ENCODE measurements at regions not wholly inside any gene's neighbourhood (a gene's known extent, or its start where the extent isn't known, plus 50 kb on each side); places are given as distances from the start of the nearest gene placed in this dataset.

DNA sequence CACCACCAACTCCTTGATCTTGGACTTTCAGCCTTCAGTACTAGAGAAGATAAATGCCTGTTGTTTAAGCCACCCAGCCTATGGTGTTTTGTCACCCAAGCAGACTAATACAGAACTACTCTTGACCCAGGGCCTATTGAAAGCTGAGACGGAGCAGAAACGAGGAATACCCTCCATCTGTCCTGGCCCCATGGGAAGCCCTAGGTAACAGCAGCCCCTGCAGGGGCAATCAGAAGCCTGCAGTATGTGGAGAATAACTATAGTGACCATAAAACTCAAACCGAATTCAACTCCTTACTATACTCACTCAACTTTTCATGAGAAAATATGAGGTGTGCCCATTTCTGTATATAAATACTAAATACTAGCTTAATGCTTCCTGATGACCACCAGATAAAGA is 307.4 kb downstream of the NUAK1 start:
- no peak for DNase-seq (ENCODE audit: low read depth in 3 of 3, low spot score in 2 of 3)

DNA sequence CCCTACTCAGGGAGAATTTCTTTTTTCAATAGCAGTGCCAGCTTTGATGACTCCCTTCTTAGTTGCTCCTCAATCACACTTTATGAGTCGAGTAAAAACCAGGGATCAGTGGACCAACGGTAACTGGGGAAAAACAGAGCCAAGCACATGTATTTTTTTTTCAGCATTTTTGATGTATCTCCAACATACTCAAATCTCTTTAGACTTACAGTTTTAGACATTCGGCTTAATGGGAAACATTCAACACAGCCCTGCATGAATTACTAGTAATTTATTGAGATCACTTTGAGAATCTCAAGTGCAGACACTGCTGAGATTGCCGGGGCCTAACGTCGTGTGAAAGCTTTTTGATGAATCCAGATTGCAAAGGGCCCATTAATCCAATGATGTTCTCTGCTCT is 306.7 kb downstream of the NUAK1 start:
- DNase-seq (ENCODE audit: low read depth in 3 of 3, low spot score in 2 of 3): no peak

DNA sequence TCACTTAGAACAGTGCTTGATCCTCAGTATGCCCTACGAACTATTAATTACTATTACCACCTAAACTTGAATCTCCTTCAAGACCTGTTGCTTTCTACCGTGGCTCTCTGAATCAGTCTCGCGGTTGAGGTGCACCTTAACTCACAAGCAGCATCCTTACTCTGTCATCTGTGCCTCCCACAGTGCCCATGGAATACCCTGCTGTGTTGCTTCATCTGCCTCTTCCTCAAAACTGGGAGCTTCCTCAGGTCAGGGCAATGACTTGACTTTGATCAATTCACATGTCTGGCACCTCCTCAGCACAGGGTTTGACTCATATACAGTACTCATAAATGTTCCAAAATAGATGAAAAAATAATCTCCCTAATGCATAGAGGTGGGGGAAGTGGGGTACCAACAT is 305.9 kb downstream of the NUAK1 start:
- no peak for DNase-seq (ENCODE audit: low read depth in 3 of 3, low spot score in 2 of 3)

DNA sequence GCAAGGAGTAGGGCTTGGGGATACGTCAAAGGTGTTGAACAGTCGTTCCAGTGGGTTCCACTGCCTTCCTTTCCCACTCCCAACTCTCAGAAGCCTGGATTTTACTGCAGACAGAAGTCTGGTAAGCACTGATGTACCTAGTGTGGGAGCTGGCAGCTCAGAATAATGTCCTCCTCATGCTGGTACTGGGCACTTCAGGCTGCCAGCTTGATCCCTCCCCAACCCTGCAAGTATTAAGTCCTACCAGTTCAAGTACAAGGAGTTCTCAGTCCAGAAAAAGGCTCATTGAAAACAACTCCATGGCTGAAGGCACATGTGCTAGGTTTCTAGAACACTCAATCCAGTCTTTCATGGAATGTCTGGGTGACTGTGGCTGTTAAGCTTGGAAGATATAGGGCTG is 304.3 kb downstream of the NUAK1 start:
- DNase-seq (ENCODE audit: low read depth in 3 of 3, low spot score in 2 of 3): no peak

DNA sequence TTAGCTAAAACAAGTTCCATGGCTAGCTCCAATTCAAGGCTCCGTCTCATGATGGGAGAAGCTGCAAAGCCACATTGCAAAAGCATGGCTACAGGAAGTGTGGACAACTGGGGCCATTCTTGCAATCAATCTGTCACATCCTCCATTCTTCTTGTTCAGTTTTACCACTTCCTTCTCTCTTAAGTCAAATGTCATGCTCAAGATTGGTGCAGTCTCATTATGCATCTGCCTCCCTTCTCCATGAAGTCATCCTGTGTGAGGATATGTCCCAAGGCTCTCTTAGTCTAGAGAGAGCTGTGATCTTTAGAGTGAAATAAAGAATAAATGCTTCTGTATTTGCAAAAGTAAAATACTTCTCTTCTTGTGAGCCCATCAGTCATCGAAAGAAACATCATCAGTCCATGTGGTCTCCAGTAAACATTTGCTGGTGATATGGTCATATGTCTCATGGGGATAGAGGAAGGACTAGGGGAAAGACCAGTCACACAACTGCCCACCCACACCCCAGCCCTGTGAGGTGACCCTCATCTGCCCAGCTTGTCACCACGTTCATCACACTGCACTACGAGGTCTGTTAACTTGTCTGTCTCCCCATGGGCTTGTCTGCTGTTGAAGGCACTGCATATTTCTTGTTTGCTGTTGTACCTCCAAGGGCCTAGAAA is 303.0 kb downstream of the NUAK1 start:
- DNase-seq (ENCODE audit: low read depth in 3 of 3, low spot score in 2 of 3): no peak

DNA sequence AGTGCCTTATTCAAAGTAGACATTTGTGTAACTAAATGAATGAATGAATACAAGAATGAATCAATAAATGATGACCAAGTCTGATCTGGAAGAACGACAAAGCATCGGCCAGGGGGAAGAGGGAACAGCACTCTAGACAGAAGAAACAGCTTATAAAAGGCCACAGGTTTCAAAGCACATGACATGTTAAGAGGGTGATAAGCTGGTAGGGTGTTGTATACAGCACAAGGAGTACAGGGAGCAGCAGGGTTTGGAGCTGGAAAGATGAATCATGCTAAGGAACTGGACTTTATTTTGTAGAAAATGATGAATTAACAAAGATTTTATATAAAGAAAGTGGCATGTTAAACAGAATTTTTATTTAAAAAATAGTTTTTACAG is 302.5 kb downstream of the NUAK1 start:
- no peak for DNase-seq (ENCODE audit: low read depth in 3 of 3, low spot score in 2 of 3)

DNA sequence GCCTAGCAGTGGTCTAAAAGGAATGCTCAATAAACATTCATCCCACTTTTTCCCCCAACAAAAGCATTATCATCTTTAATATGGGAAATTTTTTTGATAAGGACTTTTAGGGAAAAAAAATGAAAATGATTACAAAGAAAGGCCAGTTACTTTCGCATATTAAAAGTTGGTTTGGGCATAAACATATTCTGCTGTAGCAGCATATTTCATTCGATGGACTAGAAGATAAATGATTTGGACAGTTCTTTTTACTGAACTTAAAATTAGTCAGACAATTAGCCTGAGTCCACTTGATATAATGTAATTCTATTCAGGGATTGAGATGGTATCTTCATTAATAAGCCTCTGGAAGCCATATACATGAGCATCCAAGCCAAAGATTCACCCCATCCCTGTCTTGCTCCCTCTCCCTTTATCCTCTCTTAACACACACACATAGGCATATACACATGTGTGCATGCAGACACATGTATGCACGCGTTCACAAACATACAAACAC is 299.1 kb downstream of the NUAK1 start:
- no peak for DNase-seq (ENCODE audit: low read depth in 3 of 3, low spot score in 2 of 3)

DNA sequence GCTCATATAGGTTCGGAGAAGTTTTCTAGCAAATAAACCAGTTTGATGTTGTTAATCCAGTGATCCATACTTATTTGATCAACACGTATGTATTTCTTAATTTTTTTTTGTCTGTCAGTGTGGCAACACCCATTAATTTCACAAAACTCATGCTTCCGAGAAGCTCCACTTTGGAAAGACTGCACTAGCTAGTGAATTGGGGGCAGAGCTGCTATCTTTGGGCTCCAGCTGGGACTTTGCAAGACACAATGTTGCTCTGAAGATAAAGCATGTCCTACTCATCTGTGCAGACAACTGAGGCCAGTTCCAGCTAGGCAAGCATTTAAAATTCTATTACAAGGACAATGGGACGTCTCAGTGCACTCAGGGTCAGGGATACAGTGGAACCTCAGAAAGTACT is 298.4 kb downstream of the NUAK1 start:
- DNase-seq (ENCODE audit: low read depth in 3 of 3, low spot score in 2 of 3): no peak

DNA sequence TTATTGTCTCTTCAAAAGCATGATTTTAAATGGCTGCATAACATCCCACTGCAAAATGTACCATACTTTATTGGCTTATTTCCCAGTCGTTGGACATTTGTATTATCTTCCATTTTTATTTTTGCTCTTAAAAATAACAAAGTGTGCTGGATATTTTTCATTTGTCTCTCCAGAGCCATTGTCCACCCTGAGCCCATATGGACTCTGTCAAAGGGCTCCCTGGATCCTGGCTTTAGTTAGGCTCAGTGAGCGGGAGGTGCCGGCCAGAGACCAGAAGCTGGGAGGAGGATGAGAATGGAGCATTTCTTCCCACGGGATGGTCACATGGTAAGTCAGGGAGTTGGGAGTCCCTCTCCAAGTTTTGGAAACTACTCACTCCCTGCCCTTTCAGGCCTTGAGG is 296.9 kb downstream of the NUAK1 start:
- DNase-seq (ENCODE audit: low read depth in 3 of 3, low spot score in 2 of 3): peak; percentile 31 to 39 (median 35)

DNA sequence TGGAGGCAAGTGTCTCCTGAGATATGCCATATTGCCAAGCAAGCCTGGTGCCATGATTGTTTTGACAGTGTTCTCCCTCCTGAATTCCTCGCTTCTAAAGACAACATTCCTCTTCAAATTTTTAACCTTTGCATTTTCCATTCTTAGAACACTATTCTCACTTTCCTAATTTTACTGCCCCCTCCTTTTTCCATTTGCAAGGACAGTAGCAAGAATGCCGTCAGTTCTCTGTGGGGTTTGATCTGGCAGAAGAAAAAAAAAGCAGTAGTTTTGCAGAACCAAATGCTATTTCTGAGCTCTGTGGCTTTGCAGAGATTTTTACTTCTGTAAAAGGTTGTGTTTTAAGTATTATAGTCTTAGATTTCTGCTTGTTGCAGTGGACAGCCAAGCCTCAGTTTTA is 295.2 kb downstream of the NUAK1 start:
- DNase-seq (ENCODE audit: low read depth in 3 of 3, low spot score in 2 of 3): no peak

DNA sequence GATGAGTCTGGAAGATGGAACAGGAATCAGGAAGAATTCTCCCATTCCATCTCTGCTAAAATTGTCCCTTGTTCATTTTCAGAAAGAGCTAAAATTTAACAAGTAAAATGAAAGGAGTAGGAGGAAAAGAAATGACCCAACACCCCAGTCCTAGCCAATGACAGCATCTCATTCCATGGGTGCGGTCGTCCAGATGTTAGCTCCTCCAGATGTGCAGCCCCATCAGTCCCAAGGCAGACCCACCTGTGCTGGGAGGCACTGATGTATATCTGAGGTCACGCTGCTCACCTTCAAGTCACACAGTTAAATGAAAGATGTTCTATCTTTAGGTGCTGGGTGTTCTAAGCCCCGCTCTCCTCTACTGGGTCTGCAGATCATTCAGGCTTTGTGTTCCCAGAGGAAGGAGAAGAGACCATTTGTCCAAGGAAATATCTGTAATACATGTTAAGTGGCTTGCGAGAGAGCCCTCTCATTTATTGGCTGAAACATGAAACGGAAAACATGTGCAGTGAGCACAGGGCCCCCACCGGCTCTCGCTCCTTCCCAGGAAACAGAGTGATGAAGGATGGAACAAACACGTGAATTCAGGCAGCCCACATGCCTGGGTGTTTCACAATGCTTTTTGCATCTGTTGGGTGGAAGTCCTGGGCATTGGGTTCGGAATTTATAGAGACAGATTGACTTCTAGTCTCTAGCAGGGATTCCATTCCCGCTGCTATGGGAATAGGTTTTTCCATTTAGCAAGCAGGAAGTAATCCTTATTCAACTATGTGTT is 294.6 kb downstream of the NUAK1 start:
- DNase-seq (ENCODE audit: low read depth in 3 of 3, low spot score in 2 of 3): no peak

DNA sequence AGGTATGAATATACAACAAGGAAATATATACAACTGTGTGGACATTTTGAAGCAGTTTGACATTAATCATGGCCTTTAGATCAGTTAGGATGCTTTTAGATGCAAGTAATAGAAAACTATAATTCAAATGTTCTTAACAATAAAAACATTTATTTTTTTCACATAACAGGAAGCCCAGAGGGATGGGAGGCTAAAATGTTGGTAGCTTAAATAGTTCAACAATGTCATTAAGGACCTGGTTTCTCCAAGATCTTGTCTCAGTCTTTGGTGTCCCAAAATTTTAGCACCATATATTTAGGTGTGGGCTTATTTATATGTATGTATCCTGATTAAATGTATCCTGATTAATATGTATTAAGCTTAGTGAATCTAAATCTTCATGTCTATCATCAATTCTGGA is 292.4 kb downstream of the NUAK1 start:
- no peak for DNase-seq (ENCODE audit: low read depth in 3 of 3, low spot score in 2 of 3)

DNA sequence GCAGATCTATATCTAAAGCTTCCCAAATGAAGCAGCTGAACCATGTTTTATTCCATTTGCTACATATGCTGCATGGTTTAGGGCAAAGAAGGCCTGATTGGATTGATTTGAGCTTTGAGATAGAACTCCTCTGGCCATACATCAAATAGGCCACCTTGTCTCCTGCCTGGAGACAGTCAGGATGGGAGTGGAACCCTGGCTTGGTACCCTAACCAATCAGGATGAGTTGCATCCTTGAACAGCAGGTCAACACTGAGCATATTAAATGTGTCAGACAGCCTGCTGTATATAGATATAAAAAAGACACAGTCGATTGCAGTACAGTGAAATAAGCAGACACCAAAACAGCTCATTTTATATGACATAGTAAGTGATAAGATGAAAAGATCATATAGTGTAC is 291.7 kb downstream of the NUAK1 start:
- DNase-seq (ENCODE audit: low read depth in 3 of 3, low spot score in 2 of 3): no peak

DNA sequence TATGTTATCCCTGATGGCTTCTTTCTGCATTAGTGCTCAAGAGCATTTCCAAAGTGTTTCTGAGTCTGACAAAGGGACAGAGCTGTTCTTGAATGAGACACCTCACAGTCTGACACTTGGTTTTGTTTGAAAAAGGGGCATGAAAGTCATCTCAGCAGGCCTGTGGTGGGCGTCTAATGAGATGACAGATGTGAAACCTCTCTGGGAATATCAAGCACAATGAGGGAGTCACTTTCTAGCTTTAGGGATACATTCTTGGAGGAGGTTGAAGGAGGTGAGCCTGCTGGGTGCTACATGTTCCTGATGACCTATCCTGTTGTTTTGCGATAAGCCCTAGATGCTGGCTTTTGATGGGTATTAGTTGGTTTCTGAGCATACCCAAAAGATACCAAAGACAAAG is 290.5 kb downstream of the NUAK1 start:
- no peak for DNase-seq (ENCODE audit: low read depth in 3 of 3, low spot score in 2 of 3)

DNA sequence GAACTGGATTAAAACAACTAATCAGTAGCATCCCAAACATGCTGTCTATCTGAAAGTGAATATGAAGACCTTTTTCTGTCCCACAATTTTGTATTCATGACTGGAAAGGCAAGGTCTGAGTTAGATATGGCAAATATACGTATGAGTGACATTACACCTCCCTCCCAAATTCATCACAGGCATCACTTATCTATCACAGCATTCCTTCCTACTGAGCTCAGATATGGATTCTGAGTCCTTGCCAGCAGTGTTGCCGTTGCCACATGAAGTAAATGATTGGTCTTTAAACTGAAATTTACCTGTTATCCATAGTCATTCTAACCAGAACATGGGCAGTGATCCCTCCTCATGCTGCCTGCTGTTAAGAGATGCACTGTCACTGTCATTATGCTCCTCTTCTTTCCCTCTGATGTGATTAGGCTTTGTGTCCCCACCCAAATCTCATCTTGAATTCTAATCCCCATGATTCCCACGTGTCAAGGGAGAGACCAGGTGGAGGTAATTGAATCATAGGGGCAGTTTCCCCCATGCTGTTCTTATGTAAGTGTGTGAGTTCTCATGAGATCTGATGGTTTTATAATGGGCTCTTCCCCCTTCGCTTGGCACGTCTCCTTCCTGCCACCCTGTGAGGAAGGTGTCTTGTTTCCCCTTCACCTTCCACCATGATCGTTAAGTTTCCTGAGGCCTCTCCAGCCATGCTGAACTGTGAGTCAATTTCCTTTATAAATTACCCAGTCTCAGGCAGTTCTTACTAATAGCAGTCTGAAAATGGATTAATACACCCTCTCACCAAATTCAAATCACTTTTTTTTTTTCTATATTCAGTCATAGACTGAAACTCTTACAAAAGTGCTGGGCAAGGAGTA is 288.4 kb downstream of the NUAK1 start:
- no peak for DNase-seq (ENCODE audit: low read depth in 3 of 3, low spot score in 2 of 3)

DNA sequence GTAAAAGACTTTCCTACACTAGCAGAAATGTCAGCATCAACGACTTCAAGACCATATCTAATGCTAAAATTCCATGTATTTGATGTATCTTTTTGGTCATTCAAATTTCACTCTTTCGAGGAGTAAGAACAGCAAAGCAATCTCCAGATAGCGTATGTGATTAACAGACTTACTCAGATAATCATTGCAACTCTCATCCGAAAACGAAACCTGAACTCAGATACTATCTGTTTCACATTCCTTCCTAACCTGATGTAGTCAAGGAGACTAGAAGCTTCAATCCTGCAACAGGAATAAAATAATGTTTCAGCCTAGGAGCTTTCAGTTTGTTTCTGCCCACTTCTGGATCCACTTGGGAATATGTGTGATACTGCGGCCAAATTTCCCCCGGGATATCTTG is 286.3 kb downstream of the NUAK1 start:
- no peak for DNase-seq (ENCODE audit: low read depth in 3 of 3, low spot score in 2 of 3)

DNA sequence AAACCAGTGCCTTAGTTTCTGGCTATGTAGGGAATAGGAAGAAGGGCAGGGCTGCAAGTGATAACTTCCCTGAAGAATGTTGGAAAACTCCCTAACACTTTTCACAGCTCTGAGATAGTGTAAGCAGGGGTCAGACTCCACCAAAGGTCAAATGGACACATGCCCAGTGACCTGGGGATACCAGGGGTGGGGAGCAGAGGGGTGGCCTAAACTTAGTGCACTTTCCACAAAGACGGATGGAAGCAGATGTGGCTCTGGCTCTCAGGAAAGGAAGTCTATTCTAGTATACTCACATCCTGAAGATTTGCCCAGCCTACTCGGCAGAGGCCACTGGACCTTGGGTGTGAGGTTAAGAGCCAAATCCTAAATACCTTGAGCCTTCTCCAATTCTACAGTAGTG is 285.8 kb downstream of the NUAK1 start:
- no peak for DNase-seq (ENCODE audit: low read depth in 3 of 3, low spot score in 2 of 3)

DNA sequence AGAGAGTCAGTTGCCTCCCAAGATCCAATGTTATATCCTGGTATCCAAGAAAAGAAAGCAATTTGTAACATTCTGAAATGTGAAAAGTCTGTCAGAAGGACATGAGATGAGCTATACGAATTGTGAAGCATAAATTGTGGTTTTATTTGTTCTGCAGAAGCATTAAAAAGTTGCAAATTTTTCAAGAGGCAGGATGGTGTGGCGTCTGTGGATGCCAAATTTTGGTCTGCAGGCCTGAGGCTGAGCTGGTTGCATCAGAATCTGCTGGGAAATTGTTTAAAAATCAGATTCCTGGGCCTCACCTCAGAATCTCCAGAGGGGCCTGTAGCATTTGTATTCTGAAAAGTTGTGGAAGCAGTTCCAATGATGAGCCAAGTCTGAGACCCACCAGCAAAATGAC is 284.7 kb downstream of the NUAK1 start:
- DNase-seq (ENCODE audit: low read depth in 3 of 3, low spot score in 2 of 3): no peak

DNA sequence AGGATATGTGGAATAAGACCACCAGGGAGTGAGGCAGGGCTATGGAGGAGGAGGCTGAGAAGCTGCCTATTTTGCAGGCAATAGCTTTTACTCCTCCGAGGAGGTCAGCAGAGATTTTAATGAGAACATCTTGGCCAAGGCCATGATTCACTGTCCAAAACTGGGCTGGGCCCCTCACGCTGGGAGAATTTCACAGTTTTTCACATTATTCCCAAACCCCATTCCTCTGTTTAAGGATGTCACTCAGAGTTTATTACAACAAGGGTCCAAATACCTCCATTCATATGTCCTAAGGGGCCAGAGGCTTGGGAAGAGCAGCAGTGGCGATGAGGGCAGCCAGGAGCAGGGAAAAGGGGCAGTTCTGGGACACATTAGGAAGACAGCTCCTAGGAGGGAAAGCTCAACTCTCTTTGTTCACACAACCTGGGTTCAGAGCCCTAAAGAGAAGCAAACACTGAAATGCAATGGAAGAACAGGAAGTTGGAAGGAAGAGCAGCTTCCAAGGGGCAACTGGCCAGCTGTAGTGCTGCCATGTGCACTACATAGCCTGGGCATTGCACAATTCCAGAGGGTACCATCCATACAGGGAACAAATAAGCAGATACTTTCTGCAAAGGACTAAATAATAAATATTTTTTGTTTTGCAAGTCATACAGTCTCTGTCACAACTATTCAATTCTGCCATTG is 283.2 kb downstream of the NUAK1 start:
- no peak for DNase-seq (ENCODE audit: low read depth in 3 of 3, low spot score in 2 of 3)

DNA sequence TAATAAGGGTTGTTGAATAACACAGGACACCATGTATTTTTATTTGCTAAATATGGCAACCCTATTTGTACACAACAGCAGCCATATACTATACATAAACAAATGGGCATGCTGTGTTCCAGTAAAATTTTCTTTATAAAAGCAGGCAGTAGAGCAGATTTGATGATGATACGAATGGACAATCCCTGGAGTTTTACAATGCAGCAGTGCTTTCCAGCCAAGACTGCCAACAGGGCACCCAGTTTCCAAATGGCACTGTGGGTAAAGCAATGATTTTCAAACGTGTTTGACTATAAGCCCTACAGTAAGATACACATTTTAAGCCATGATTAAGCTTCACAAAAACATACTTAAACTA is 282.7 kb downstream of the NUAK1 start:
- no peak for DNase-seq (ENCODE audit: low read depth in 3 of 3, low spot score in 2 of 3)
